Esophagus squamous epithelium (tissue), 4 donors: ENCODE measurements at regions not wholly inside any gene's neighbourhood (a gene's known extent, or its start where the extent isn't known, plus 50 kb on each side); places are given as distances from the start of the nearest gene placed in this dataset.

Experiments used
- CTCF ChIP-seq, 6 experiments: fragments of 450-650 bp in 4 of 6; fragments of 200-600 bp in 2 of 6; sonication (generic) in 2 of 6; IDR thresholded peaks; one replicate each; pipeline ENCODE4 v1.5.1; 2016 to 2019; ENCODE audit warnings: antibody characterized with exemption in 6 of 6, mild to moderate bottlenecking in 4 of 6, moderate library complexity in 4 of 6
- POLR2A ChIP-seq, 4 donors: fragments of 450-650 bp; IDR thresholded peaks; one replicate each; pipeline ENCODE4 v1.6.1; 2017; ENCODE audit warnings: antibody characterized with exemption in 4 of 4, mild to moderate bottlenecking in 4 of 4, moderate library complexity in 3 of 4

GRCh38 chr1:104018922-104019674 is 269.4 kb downstream of the AMY1C start:
- TF ChIP-seq POLR2A (IDR thresholded peaks at IDR 0.05) (no peak), CTCF (IDR thresholded peaks at IDR 0.05) (no peak)
